Kidney (tissue), 13 donors: ENCODE measurements at regions not wholly inside any gene's neighbourhood (a gene's known extent, or its start where the extent isn't known, plus 50 kb on each side); places are given as distances from the start of the nearest gene placed in this dataset.

Source experiments
- DNase-seq, 5 donors: peaks; one replicate each; pipeline ENCODE4 v3.0.0-alpha.2; 2013 to 2020
- FAIRE-seq: peaks from 2 replicates; lab custom pipeline; 2012; peaks lifted over from hg19 to GRCh38; lab: Jason Lieb, UNC
- H3K27ac ChIP-seq, 2 donors: one replicate each; pipeline ENCODE4 v1.7.0; 2013; ENCODE audit warnings: low read depth in 2 of 2, low read length in 2 of 2, inconsistent platforms in 1 of 2
- H3K27me3 ChIP-seq: one replicate; pipeline ENCODE4 v1.7.1; 2013; ENCODE audit warnings: low read length, inconsistent platforms; ENCODE audit not compliant: control insufficient read depth, insufficient read depth
- H3K36me3 ChIP-seq, 3 donors: one replicate each; pipeline versions ENCODE4 v1.7.0 to v1.7.1; 2013; ENCODE audit warnings: low read length in 3 of 3, control low read depth in 1 of 3, inconsistent platforms in 1 of 3; ENCODE audit not compliant: insufficient read depth in 3 of 3, control insufficient read depth in 2 of 3
- H3K4me1 ChIP-seq, 3 donors: one replicate each; pipeline versions ENCODE4 v1.7.0 to v1.7.1; 2013; ENCODE audit warnings: low read length in 3 of 3, inconsistent platforms in 1 of 3, low read depth in 1 of 3; ENCODE audit not compliant: control insufficient read depth in 2 of 3, insufficient read depth in 2 of 3
- H3K4me3 ChIP-seq, 3 donors: one replicate each; pipeline versions ENCODE4 v1.7.0 to v1.8.1; 2013; ENCODE audit warnings: low read length in 3 of 3, control low read depth in 1 of 3, inconsistent platforms in 1 of 3
- H3K9ac ChIP-seq, 3 donors: one replicate each; pipeline versions ENCODE4 v1.7.0 to v1.7.1; 2013; ENCODE audit warnings: low read length in 3 of 3, control low read depth in 1 of 3, inconsistent platforms in 1 of 3
- H3K9me3 ChIP-seq, 3 donors: one replicate each; pipeline versions ENCODE4 v1.7.0 to v1.7.1; 2013; ENCODE audit warnings: low read length in 3 of 3, control low read depth in 1 of 3, inconsistent platforms in 1 of 3; ENCODE audit not compliant: control insufficient read depth in 2 of 3, insufficient read depth in 1 of 3
- CTCF ChIP-seq: IDR thresholded peaks from 3 replicates; pipeline ENCODE4 v1.5.1; 2012; ENCODE audit warnings: mild to moderate bottlenecking, moderate library complexity, borderline replicate concordance; ENCODE audit not compliant: insufficient read depth; ENCODE audit errors: extremely low read depth
- intact Hi-C: fragments of 100-400 bp; cut with DNase I; formaldehyde crosslinking; loops from one replicate; pipeline ENCODE4 v1.11.1; 2022
- donor health status: control.
- donor health status: control.
- donor health status: control.
- donor health status: control.
- donor health status: control.
- donor health status: DM: yes; HTN: yes; CAD: no.
- donor health status: Normal renal cell carcinoma (clear cell type).

DNA sequence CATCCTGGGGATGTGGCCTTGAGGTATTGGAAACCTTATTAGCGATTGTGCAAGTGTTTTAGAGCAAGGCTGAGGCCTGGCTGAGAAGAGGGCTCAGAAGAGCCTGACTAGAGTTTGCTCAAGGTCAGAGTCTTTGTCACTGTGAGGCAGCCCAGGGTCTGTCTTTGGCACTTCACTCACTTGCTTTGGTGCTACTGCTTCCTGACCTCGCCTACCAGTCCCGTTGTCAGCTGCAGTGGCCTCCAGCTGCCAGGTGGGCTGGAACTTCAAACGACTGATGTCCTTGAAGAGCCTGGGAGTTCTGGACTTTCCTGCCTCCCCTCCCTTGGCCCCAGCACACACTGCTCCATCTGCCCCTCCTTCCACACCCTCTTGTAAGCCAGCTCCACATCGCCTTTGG, 228.0 kb downstream of the SNX18 start:
- no peaks in the 10 kb centered on the region for H3K27me3 ChIP-seq
- H3K27ac ChIP-seq: no peak overlapping the region
- no peak for FAIRE-seq
- H3K9me3 ChIP-seq: no peaks in the 10 kb centered on the region
- H3K9ac ChIP-seq: no peak overlapping the region
- no peak for TF ChIP-seq CTCF
- no peak overlapping the region for H3K4me3 ChIP-seq
- H3K4me1 ChIP-seq: peaks cover 0 to 7% (median 7%) of the 10 kb centered on the region in 3 donors
- intact Hi-C loops: no loop called here
- DNase-seq: no peak
- no peaks in the 10 kb centered on the region for H3K36me3 ChIP-seq

DNA sequence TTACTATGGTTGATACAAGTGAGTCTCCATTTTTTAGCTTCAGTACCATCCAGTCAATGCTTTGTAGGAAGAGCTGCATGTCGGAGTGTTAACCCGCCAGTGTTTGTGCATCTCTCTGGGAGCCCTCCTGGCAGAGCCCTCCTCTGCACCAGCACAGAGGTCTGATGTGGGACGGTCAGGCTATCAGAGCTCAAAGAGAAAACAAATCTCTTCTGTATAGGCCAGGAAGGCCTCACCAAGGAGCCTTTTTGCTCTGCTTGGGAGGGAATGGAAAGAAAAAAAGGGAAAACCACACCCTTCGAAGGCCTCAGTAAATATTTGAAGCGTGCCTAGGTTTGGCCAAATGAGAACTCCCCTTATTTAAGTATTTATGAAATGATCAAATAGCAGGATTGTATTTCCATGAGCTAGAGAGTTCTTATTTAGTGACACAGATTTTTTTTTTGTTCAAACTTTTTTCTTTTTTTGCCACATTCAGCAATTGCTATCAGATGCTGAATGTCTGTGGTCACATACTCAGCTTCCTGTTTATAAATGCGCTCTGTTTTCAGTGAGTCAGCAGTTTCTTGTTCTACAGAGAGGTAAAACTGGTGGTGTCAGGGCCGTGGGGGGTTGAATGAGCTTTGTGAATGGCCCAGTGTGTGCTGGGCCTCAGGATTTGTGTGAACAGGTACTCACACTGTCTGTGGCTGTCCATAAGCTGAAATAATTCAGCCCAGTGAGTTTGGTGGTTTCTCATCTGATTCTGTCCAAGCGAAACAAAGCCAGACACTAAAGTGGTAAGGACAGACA, 226.6 kb downstream of the SNX18 start:
- Histone ChIP-seq H3K27ac (peak overlapping the region; percentile 23 to 62), H3K9me3 (no peaks in the 10 kb centered on the region), H3K4me1 (peaks cover 0 to 7% (median 7%) of the 10 kb centered on the region in 3 donors), H3K9ac (no peak overlapping the region), H3K4me3 (no peak overlapping the region), H3K36me3 (no peaks in the 10 kb centered on the region), H3K27me3 (no peaks in the 10 kb centered on the region)
- no peak for TF ChIP-seq CTCF
- DNase-seq (peak in 3 of 5 donors; percentile 26 to 72 (median 69)), FAIRE-seq (no peak)
- intact Hi-C loops: no loop called here

- Histone ChIP-seq H3K27me3 (no peaks in the 10 kb centered on the region), H3K36me3 (no peaks in the 10 kb centered on the region), H3K9me3 (no peaks in the 10 kb centered on the region), H3K9ac (no peak overlapping the region), H3K27ac (no peak overlapping the region), H3K4me1 (peaks cover 0 to 7% (median 7%) of the 10 kb centered on the region in 3 donors), H3K4me3 (no peak overlapping the region)
- intact Hi-C loops: no loop called here
- DNase-seq (no peak), FAIRE-seq (no peak)
- TF ChIP-seq CTCF: no peak
These were observed 226.0 kb downstream of the SNX18 start for GRCh38 chr5:54743581-54743980.
